Fibroblast of skin of right quadriceps (primary cell): ENCODE measurements at regions not wholly inside any gene's neighbourhood (a gene's known extent, or its start where the extent isn't known, plus 50 kb on each side); places are given as distances from the start of the nearest gene placed in this dataset.
"Not testable (repeated sequence)": the region's sequence is repeated elsewhere in the genome, so short reads cannot be mapped to it uniquely, and the experiment has no call there.

Experiments used
- DNase-seq: peaks from one replicate; pipeline ENCODE4 v3.0.0-alpha.2; 2013

- no peak for DNase-seq
These were observed 1009.6 kb upstream of the PCDH7 start for GRCh38 chr4:29710519-29710918.

GRCh38 chr4:29711226-29711625 lies 1008.9 kb upstream of the PCDH7 start:
- DNase-seq, result peak; percentile 7

DNA sequence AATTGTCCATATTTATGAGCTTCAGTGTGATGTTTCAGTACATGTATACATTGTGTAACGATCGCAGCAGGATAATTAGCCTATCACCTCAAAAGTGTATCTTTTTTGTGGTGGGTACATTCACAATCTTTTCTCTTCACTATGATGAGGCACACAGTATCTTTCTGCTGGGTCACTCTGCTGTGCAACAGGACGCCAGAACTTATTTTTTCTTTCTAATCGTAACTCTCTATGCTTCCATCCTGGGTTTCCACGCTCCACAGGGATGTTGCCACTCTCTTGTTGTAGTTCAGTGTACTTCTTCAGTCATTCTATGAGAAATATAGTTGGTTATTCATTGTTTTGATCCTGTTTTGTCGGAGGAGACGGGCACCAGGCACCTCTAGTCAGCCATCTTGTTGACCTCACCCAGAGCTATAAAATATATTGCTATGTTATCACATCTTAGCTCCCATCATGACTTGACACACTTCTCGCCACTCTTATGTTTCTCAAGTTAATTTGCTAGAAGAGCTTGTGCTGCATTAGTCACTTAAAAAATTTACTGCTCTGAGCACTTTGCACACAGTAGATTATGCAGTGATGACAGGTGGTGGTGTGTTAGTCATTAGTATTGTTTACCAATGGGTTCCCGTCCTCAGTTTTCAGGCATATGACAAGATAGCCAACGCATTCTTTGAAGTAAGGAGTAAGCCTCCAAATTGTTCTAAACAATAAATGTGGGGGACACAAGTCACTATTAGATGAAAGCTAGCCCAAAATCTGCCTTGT lies 1002.7 kb upstream of the PCDH7 start:
- DNase-seq, result no peak

- DNase-seq, result no peak
These were observed 1002.0 kb upstream of the PCDH7 start for GRCh38 chr4:29718136-29718535.

DNA sequence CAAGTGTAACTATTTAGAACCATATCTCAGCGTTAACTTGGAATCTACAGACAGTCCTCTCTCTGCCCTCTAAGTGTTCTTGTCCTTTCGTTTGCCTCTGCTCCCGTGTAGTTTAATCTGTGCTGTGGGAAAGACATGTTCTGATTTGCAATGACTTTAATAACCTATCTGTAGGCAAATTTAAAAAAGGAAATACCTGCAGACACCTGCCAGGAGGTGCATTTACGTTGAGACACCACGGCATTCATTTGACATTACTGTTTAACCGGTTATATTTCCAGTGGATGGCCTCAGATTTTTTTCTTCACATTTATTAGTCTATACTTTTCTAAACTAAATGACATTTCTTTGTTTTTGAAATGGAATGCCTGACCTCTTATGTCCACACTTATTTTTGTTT lies 997.9 kb upstream of the PCDH7 start:
- no peak for DNase-seq

GRCh38 chr4:29726938-29727337 lies 993.2 kb upstream of the PCDH7 start:
- no peak for DNase-seq

DNA sequence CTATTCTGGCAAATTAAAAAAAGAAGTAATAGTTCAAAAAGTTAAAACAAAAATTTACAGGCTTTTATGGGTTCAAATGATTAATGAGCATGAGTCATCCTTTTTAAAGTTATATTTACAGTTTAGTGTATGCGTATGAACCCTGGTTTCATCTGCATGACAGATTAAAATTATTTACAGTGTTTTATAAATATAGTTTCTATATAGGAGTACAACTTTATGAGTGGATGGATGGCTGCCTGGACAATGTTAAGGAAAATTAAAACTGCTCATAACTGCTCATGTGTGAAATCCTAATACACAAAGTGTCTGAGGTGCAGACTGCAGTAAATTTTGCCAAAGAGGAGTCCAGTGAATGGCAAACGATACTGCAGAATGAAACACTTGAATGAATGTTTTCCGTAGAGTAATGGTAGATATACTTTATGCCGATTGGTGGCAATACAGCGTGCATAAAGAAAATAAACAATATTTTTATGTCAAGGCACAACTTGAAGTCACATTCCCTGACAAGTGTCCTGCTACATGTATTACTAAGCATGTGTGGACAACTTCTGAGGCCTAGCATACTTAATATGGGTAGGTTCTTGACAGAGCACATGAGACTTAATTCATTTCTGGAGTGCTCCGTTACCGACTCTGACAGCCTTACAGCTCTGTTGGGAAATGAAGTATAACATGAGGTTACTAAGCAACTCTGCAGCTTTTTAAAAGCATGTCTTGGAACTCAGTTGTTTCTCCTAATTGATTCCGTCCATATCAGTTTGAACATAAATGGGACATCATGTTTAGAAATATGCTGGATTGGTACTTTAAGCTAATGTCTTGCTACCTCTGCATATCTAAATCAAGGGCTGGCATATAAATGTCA lies 985.6 kb upstream of the PCDH7 start:
- DNase-seq, result no peak

DNA sequence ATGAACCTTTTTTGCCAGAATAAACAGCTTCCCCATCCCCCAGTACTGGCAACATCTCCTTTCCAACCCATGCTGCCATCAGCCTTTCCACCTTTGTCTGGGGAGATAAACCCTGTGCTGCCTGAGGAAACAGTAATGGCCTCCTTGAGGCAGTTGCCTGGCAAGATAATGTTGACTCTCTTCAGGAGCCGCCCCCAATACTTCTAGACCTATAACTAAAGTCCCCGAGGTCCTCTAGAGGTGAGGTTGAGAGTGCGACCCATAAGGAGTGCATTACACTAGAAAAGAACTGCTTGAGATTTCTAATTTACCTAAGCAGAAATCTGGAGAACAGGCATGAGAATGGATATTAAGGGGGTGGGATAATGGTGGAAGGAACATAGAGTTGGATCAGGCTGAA lies 963.2 kb upstream of the PCDH7 start:
- DNase-seq, result no peak

GRCh38 chr4:29762151-29762550 lies 958.0 kb upstream of the PCDH7 start:
- no peak for DNase-seq

DNA sequence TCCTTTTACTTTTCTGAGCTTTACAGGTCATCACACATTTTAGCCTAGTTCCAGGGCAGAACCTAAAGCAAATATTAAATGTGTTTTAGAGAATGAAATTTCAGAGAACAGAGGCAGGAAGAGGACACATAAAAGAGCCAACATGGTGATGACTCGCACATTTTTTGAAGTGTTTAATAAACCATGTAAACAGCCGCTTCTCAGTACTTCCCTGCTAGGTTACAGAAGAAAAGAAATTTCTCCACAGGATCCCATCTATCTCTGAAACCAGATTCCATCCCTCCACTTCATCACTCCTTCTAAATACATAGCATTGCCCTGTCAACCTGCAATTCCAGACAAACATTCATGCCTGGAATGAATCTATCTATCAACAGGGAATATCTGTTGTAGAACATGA lies 949.5 kb upstream of the PCDH7 start:
- no peak for DNase-seq

DNA sequence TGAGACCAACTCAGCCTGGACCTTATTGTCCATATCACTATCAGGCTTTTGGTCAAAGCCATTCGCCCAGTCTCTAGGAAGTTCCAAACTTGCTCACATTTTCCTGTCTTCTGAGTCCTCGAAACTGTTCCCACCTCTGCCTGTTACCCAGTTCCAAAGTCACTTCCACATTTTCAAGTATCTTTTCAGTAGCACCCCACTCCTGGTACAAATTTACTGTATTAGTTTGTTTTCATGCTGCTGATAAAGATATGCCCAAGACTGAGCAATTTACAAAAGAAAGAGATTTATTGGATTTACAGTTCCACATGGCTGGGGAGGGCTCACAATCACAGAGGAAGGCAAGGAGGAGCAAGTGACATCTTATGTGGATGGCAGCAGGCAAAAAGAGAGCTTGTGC lies 932.0 kb upstream of the PCDH7 start:
- DNase-seq, result not testable (repeated sequence)

DNA sequence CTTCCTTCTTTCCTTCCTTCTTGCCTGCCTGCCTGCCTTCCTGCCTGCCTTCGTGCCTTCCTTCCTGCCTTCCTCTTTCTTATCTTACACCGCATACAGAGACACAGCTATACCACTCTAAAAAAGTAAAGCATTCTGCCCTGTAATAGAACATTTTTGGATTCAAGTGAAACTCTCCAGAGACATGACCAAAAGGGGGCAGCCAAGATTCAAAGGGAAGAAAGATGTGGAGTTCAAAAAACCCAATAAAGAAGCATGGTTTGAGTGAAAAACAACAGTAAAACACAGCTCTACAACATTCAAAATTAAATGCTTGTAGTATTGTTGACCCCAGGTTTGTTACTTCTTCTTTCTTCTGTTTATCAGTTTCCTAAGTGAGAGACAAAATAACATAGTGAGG lies 914.9 kb upstream of the PCDH7 start:
- no peak for DNase-seq

- DNase-seq, result no peak
These were observed 914.2 kb upstream of the PCDH7 start for GRCh38 chr4:29805916-29806480.

- no peak for DNase-seq
These were observed 902.2 kb upstream of the PCDH7 start for GRCh38 chr4:29817961-29818360.

DNA sequence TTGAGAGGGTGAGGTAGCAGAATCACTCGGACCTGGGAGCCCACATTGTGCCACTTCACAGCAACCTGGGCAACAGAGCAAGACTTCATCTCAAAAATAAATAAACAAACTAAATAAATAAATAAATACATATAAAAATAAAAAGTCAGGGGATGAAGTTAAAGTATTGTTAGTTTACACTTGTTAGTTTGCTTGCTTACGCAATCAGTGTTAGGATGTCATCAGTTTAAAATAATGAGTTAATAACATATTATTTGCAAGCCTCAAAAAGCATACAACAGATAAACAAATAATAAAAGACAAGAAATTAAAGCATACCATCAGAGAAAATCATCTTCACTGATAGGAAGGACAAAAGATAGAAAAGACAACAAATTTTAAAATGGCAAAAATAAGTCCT lies 891.1 kb upstream of the PCDH7 start:
- DNase-seq, result no peak

GRCh38 chr4:29852537-29852936 lies 867.6 kb upstream of the PCDH7 start:
- no peak for DNase-seq

DNA sequence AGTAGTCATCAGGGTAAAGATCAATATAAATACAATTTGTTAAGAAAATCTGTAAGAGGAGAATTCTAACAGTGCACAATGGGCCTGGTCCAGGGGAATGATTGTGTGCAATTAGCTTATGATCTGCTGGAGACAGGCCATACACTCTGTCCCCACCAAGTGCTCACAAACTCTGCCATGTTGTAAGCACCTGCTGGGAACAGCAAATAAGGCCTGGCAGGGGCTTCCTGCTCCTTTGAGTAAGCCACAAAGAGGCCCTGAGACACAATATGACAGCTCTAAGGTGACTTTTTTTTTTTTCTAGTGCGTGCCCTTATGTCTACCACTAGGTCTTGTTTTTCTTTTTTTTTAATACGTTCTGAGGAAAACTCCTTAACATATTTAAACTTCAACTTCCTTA lies 866.3 kb upstream of the PCDH7 start:
- DNase-seq, result no peak

DNA sequence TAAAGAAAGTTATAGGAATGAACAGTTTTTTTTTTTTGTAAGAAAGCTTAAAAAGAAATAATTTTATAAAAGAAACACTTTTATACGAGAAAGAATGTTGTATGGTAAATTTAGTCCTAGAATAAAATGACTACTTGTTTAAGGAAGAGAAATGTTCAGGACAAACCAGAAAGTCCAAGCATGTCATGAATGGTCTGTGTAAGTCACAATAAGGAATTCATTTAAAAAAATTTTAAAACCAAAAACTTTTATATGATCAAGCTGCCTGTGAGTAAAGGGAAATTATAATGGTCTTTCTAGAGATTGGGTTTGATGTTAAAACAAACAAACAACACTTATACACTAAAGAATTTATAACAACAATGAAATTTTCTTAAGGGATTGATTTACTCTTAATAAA lies 858.9 kb upstream of the PCDH7 start:
- DNase-seq, result peak; percentile 0

GRCh38 chr4:29867412-29867811 lies 852.8 kb upstream of the PCDH7 start:
- DNase-seq, result no peak

GRCh38 chr4:29900336-29900735 lies 819.8 kb upstream of the PCDH7 start:
- peak; percentile 0 for DNase-seq

GRCh38 chr4:29908276-29908675 lies 811.9 kb upstream of the PCDH7 start:
- DNase-seq, result no peak

- no peak for DNase-seq
These were observed 792.3 kb upstream of the PCDH7 start for GRCh38 chr4:29927895-29928294.

- no peak for DNase-seq
These were observed 771.7 kb upstream of the PCDH7 start for GRCh38 chr4:29948451-29948850.

- DNase-seq, result no peak
These were observed 771.3 kb upstream of the PCDH7 start for GRCh38 chr4:29948858-29949257.
